SK-N-SH (cell line): ENCODE measurements at regions not wholly inside any gene's neighbourhood (a gene's known extent, or its start where the extent isn't known, plus 50 kb on each side); places are given as distances from the start of the nearest gene placed in this dataset.

Experiments
- CTCF ChIP-seq: fragments of 200-600 bp; sonication (generic); IDR thresholded peaks from 2 replicates; pipeline ENCODE4 v1.6.1; 2017; ENCODE audit warnings: antibody characterized with exemption, mild to moderate bottlenecking, moderate library complexity
- EP300 ChIP-seq, 2 experiments: IDR thresholded peaks; 2 replicates each; pipeline versions ENCODE4 v1.4.0 to v1.6.1; 2012; ENCODE audit warnings: borderline replicate concordance in 1 of 2, low read depth in 1 of 2, low read length in 1 of 2
- EZH2phosphoT487 ChIP-seq: fragments of 200-600 bp; sonication (generic); IDR thresholded peaks from 2 replicates; pipeline ENCODE4 v1.6.1; 2017; ENCODE audit warnings: low read depth, mixed run types, mild to moderate bottlenecking, antibody characterized with exemption, moderate library complexity, borderline replicate concordance
- RAD21 ChIP-seq: IDR thresholded peaks from 2 replicates; pipeline ENCODE4 v1.6.1; 2012; ENCODE audit warnings: mild to moderate bottlenecking, low read length

GRCh38 chrX:45768666-45769236, 568.1 kb upstream of the DIPK2B start:
- TF ChIP-seq RAD21, result no peak
- TF ChIP-seq CTCF, result no peak
- TF ChIP-seq EP300 (IDR thresholded peaks at IDR 0.05; ENCODE audit: borderline replicate concordance in 1 of 2, low read depth in 1 of 2, low read length in 1 of 2), result no peak
- no peak for TF ChIP-seq EZH2phosphoT487
